ENCODE measurements at regions not wholly inside any gene's neighbourhood (a gene's known extent, or its start where the extent isn't known, plus 50 kb on each side); places are given as distances from the start of the nearest gene placed in this dataset.
A peak's percentile ranks its signal among the peaks of the same experiment; 100 is the strongest.

DNA sequence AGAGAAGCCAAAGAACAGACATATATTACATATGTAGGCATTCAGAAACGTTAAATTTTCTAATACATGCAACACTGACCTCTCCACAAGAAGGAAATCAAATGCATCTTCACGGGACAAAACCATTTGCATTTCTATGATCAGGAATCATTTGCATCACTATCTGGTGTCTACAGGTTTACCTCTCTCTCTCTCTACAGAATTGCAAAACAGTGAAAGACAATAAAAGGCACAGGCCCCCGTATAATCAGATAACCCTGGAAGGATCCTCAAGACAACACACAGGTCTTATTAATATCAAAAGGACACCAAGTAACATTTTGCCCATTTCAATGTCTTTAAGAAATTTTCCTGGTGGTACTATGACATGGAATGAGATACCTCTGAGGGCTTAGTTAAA is 306.3 kb downstream of the GPAM start:
- Histone ChIP-seq H4K5ac (ENCODE audit: insufficient read length, low read depth, low read length) (no peak overlapping the region), H2BK20ac (ENCODE audit: low read depth, low read length, poor library complexity, severe bottlenecking) (no peak overlapping the region), H3K14ac (ENCODE audit: insufficient read depth, low read length) (no peak overlapping the region), H3T11ph (ENCODE audit: low read length) (no peak overlapping the region), H3K4ac (ENCODE audit: low read depth, low read length) (no peak overlapping the region), H4K91ac (ENCODE audit: insufficient read length, low read depth, low read length) (no peak overlapping the region), H4K8ac (replicated peaks; ENCODE audit: insufficient read length, low read depth, low read length) (no peak overlapping the region), H3K18ac (ENCODE audit: insufficient read length, low read depth, low read length) (no peak overlapping the region), H2BK5ac (ENCODE audit: insufficient read length, low read length) (no peak overlapping the region), H3K27ac (ENCODE audit: insufficient read length, low read depth, low read length) (no peak overlapping the region), H3K27me3 (ENCODE audit: insufficient read depth, low read length) (no peaks in the 10 kb centered on the region), H3K23ac (ENCODE audit: insufficient read length, low read depth, low read length) (no peak overlapping the region), H2AK5ac (ENCODE audit: insufficient read length, low read length) (no peak overlapping the region), H3K9me3 (ENCODE audit: control insufficient read depth, low read depth, low read length) (peaks cover 5% of the 10 kb centered on the region), H4K20me1 (ENCODE audit: control insufficient read depth, insufficient read depth, insufficient read length) (no peaks in the 10 kb centered on the region), H3K23me2 (ENCODE audit: insufficient read length, low read depth, low read length, poor library complexity, severe bottlenecking) (no peaks in the 10 kb centered on the region), H3K79me2 (ENCODE audit: insufficient read depth, low read length) (no peaks in the 10 kb centered on the region), H2BK12ac (ENCODE audit: insufficient read length, low read depth, low read length) (no peak overlapping the region), H3K9ac (ENCODE audit: extremely low read depth, insufficient read length, low read length) (no peak overlapping the region), H2AFZ (ENCODE audit: low read length) (no peak overlapping the region), H3K56ac (ENCODE audit: insufficient read length, low read depth, low read length) (no peak overlapping the region), H3K79me1 (ENCODE audit: insufficient read depth, low read depth, low read length, poor library complexity, severe bottlenecking) (no peaks in the 10 kb centered on the region), H3K4me2 (ENCODE audit: insufficient read depth, insufficient read length, low read length) (no peak overlapping the region), H2BK15ac (ENCODE audit: low read depth, low read length) (no peak overlapping the region), H3K4me1 (ENCODE audit: insufficient read depth, low read length) (no peaks in the 10 kb centered on the region), H2BK120ac (ENCODE audit: low read depth, low read length, poor library complexity, severe bottlenecking) (no peak overlapping the region)
- Mint-ChIP-seq H3K4me1 (peaks cover 20 to 21% of the 10 kb centered on the region in 2 experiments), H3K27ac (peak overlapping the region in 1 of 3 experiments; percentile 71; a peak in 2 of 7 replicates), H3K4me3 (no peak overlapping the region), H3K36me3 (ENCODE audit: insufficient read depth in 1 of 3, low read depth in 3 of 3) (peaks cover 15 to 22% (median 20%) of the 10 kb centered on the region in 3 experiments), H3K27me3 (ENCODE audit: low read depth) (no peaks in the 10 kb centered on the region), H3K9me3 (peaks cover 19 to 24% of the 10 kb centered on the region in 2 experiments)
- TF ChIP-seq, protein P1, sequence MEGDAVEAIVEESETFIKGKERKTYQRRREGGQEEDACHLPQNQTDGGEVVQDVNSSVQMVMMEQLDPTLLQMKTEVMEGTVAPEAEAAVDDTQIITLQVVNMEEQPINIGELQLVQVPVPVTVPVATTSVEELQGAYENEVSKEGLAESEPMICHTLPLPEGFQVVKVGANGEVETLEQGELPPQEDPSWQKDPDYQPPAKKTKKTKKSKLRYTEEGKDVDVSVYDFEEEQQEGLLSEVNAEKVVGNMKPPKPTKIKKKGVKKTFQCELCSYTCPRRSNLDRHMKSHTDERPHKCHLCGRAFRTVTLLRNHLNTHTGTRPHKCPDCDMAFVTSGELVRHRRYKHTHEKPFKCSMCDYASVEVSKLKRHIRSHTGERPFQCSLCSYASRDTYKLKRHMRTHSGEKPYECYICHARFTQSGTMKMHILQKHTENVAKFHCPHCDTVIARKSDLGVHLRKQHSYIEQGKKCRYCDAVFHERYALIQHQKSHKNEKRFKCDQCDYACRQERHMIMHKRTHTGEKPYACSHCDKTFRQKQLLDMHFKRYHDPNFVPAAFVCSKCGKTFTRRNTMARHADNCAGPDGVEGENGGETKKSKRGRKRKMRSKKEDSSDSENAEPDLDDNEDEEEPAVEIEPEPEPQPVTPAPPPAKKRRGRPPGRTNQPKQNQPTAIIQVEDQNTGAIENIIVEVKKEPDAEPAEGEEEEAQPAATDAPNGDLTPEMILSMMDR (conservative IDR thresholded peaks at IDR 0.05): no peak
- DNase-seq: no peak
- no CpG with 5 or more reads among the region's 3 CpGs for WGBS (ENCODE audit: extremely low coverage, insufficient read length, low lambda C conversion rate)
